ENCODE measurements at regions not wholly inside any gene's neighbourhood (a gene's known extent, or its start where the extent isn't known, plus 50 kb on each side); places are given as distances from the start of the nearest gene placed in this dataset.

GRCh38 chr16:75847172-75847571 is 120.9 kb upstream of the CPHXL start:
- no peaks in the 10 kb centered on the region for H3K36me3 ChIP-seq (ENCODE audit: control insufficient read depth in 4 of 4, insufficient read depth in 4 of 4, low read length in 4 of 4)
- ATAC-seq (ENCODE audit: insufficient read depth, low FRiP score) = no peak
- H3K9ac ChIP-seq (ENCODE audit: insufficient read depth in 1 of 2, low read length in 2 of 2) = no peak overlapping the region
- no peak for DNase-seq
- no peaks in the 10 kb centered on the region for H3K4me1 ChIP-seq (ENCODE audit: control insufficient read depth in 5 of 5, insufficient read depth in 5 of 5, low read length in 5 of 5)
- H3K27me3 ChIP-seq (ENCODE audit: control insufficient read depth in 3 of 3, insufficient read depth in 3 of 3, low read length in 2 of 3) = no peaks in the 10 kb centered on the region
- 77 to 89% methylated on average over 1 of the region's 1 CpG for WGBS, 2 donors
- no peaks in the 10 kb centered on the region for H3K9me3 ChIP-seq (ENCODE audit: control insufficient read depth in 4 of 4, insufficient read depth in 3 of 4, low read length in 3 of 4)
- TF ChIP-seq CTCF (IDR thresholded peaks at IDR 0.05; ENCODE audit: control extremely low read depth, extremely low read depth) = no peak
- H3K4me3 ChIP-seq = no peak overlapping the region
- H3K27ac ChIP-seq (ENCODE audit: low read depth in 1 of 2, low read length in 1 of 2) = no peak overlapping the region

GRCh38 chr16:75854152-75854551 is 127.9 kb upstream of the CPHXL start:
- peak in 2 of 3 donors; percentile 75 to 84 for DNase-seq
- no peak overlapping the region for H3K4me3 ChIP-seq
- WGBS, 2 donors = 10 to 13% methylated on average over 4 of the region's 4 CpGs
- H3K27me3 ChIP-seq (ENCODE audit: control insufficient read depth in 3 of 3, insufficient read depth in 3 of 3, low read length in 2 of 3) = no peaks in the 10 kb centered on the region
- no peaks in the 10 kb centered on the region for H3K36me3 ChIP-seq (ENCODE audit: control insufficient read depth in 4 of 4, insufficient read depth in 4 of 4, low read length in 4 of 4)
- no peak for ATAC-seq (ENCODE audit: insufficient read depth, low FRiP score)
- no peak overlapping the region for H3K27ac ChIP-seq (ENCODE audit: low read depth in 1 of 2, low read length in 1 of 2)
- peaks cover 0 to 4% (median 0%) of the 10 kb centered on the region in 5 donors for H3K4me1 ChIP-seq (ENCODE audit: control insufficient read depth in 5 of 5, insufficient read depth in 5 of 5, low read length in 5 of 5)
- H3K9me3 ChIP-seq (ENCODE audit: control insufficient read depth in 4 of 4, insufficient read depth in 3 of 4, low read length in 3 of 4) = no peaks in the 10 kb centered on the region
- no peak overlapping the region for H3K9ac ChIP-seq (ENCODE audit: insufficient read depth in 1 of 2, low read length in 2 of 2)
- no peak for TF ChIP-seq CTCF (IDR thresholded peaks at IDR 0.05; ENCODE audit: control extremely low read depth, extremely low read depth)

GRCh38 chr16:75860326-75861053 is 134.2 kb upstream of the CPHXL start:
- Histone ChIP-seq H3K4me3 (no peak overlapping the region), H3K4me1 (ENCODE audit: control insufficient read depth in 5 of 5, insufficient read depth in 5 of 5, low read length in 5 of 5) (peaks cover 0 to 9% (median 0%) of the 10 kb centered on the region in 5 donors), H3K27ac (ENCODE audit: low read depth in 1 of 2, low read length in 1 of 2) (no peak overlapping the region), H3K9me3 (ENCODE audit: control insufficient read depth in 4 of 4, insufficient read depth in 3 of 4, low read length in 3 of 4) (no peaks in the 10 kb centered on the region), H3K9ac (ENCODE audit: insufficient read depth in 1 of 2, low read length in 2 of 2) (no peak overlapping the region), H3K27me3 (ENCODE audit: control insufficient read depth in 3 of 3, insufficient read depth in 3 of 3, low read length in 2 of 3) (no peaks in the 10 kb centered on the region), H3K36me3 (ENCODE audit: control insufficient read depth in 4 of 4, insufficient read depth in 4 of 4, low read length in 4 of 4) (no peaks in the 10 kb centered on the region)
- ATAC-seq (ENCODE audit: insufficient read depth, low FRiP score) = no peak
- DNase-seq = peak; percentile 86 to 91 (median 88)
- WGBS, 2 donors = 25 to 54% methylated on average over 14 of the region's 14 CpGs
- TF ChIP-seq CTCF (IDR thresholded peaks at IDR 0.05; ENCODE audit: control extremely low read depth, extremely low read depth) = no peak
